Subcutaneous abdominal adipose tissue (tissue), 5 donors: ENCODE measurements at regions not wholly inside any gene's neighbourhood (a gene's known extent, or its start where the extent isn't known, plus 50 kb on each side); places are given as distances from the start of the nearest gene placed in this dataset.

Experiments used
- H3K27ac ChIP-seq: one replicate; pipeline ENCODE4 v1.7.0; 2013; ENCODE audit warnings: low read depth, mild to moderate bottlenecking, inconsistent platforms, low read length, moderate library complexity
- H3K27me3 ChIP-seq, 5 donors: one replicate each; pipeline ENCODE4 v1.7.0; 2013; ENCODE audit warnings: low read length in 5 of 5, inconsistent platforms in 1 of 5; ENCODE audit not compliant: control insufficient read depth in 5 of 5, insufficient read depth in 4 of 5
- H3K36me3 ChIP-seq, 5 donors: one replicate each; pipeline ENCODE4 v1.7.0; 2013; ENCODE audit warnings: low read length in 5 of 5; ENCODE audit not compliant: control insufficient read depth in 5 of 5, insufficient read depth in 5 of 5
- H3K4me1 ChIP-seq, 5 donors: one replicate each; pipeline ENCODE4 v1.7.0; 2013; ENCODE audit warnings: low read length in 5 of 5, mild to moderate bottlenecking in 3 of 5, moderate library complexity in 1 of 5; ENCODE audit not compliant: control insufficient read depth in 5 of 5, insufficient read depth in 5 of 5
- H3K4me3 ChIP-seq, 5 donors: one replicate each; pipeline ENCODE4 v1.7.0; 2013; ENCODE audit warnings: low read length in 5 of 5, low read depth in 1 of 5
- H3K9ac ChIP-seq, 5 donors: one replicate each; pipeline ENCODE4 v1.7.0; 2013; ENCODE audit warnings: low read length in 5 of 5, mild to moderate bottlenecking in 4 of 5, moderate library complexity in 3 of 5
- H3K9me3 ChIP-seq, 5 donors: one replicate each; pipeline ENCODE4 v1.7.0; 2013; ENCODE audit warnings: low read length in 5 of 5; ENCODE audit not compliant: control insufficient read depth in 5 of 5
- donor health status: healthy.
- donor health status: healthy.
- donor health status: healthy.
- donor health status: healthy.
- donor health status: healthy.

GRCh38 chr17:72399608-72400487 is 279.0 kb downstream of the SOX9 start:
- Histone ChIP-seq H3K9ac (no peak overlapping the region), H3K4me1 (no peaks in the 10 kb centered on the region), H3K36me3 (no peaks in the 10 kb centered on the region), H3K27me3 (peaks cover 0 to 6% (median 3%) of the 10 kb centered on the region in 5 donors), H3K9me3 (no peaks in the 10 kb centered on the region), H3K27ac (no peak overlapping the region), H3K4me3 (no peak overlapping the region)

- Histone ChIP-seq H3K4me1 (no peaks in the 10 kb centered on the region), H3K27ac (no peak overlapping the region)
Observed at GRCh38 chr17:72400488-72400827, 279.6 kb downstream of the SOX9 start.

GRCh38 chr17:72400863-72401262 is 280.0 kb downstream of the SOX9 start:
- Histone ChIP-seq H3K27ac (no peak overlapping the region), H3K4me3 (no peak overlapping the region), H3K9me3 (no peaks in the 10 kb centered on the region), H3K4me1 (no peaks in the 10 kb centered on the region), H3K9ac (no peak overlapping the region), H3K36me3 (no peaks in the 10 kb centered on the region), H3K27me3 (peaks cover 0 to 6% (median 0%) of the 10 kb centered on the region in 5 donors)

More at GRCh38 chr17:72400488-72400827, 279.6 kb downstream of the SOX9 start:
- Histone ChIP-seq H3K9ac (no peak overlapping the region), H3K27me3 (peaks cover 0 to 6% (median under 1%) of the 10 kb centered on the region in 5 donors), H3K36me3 (no peaks in the 10 kb centered on the region), H3K4me3 (no peak overlapping the region), H3K9me3 (no peaks in the 10 kb centered on the region)

- peaks cover 0 to under 1% (median 0%) of the 10 kb centered on the region in 5 donors for H3K4me1 ChIP-seq
- no peak overlapping the region for H3K27ac ChIP-seq
- H3K27me3 ChIP-seq: peaks cover 0 to 6% (median 0%) of the 10 kb centered on the region in 5 donors
- no peak overlapping the region for H3K4me3 ChIP-seq
- no peaks in the 10 kb centered on the region for H3K9me3 ChIP-seq
- H3K9ac ChIP-seq: no peak overlapping the region
- no peaks in the 10 kb centered on the region for H3K36me3 ChIP-seq
Observed at GRCh38 chr17:72401883-72402726, 281.3 kb downstream of the SOX9 start.

GRCh38 chr17:72402727-72403210 is 281.9 kb downstream of the SOX9 start:
- Histone ChIP-seq H3K27ac (no peak overlapping the region), H3K9ac (no peak overlapping the region), H3K4me3 (no peak overlapping the region), H3K4me1 (peaks cover 0 to 7% (median 3%) of the 10 kb centered on the region in 5 donors), H3K27me3 (peaks cover 0 to 6% (median 0%) of the 10 kb centered on the region in 5 donors), H3K36me3 (no peaks in the 10 kb centered on the region), H3K9me3 (no peaks in the 10 kb centered on the region)

GRCh38 chr17:72403713-72404209 is 282.9 kb downstream of the SOX9 start:
- H3K9ac ChIP-seq: no peak overlapping the region
- H3K4me1 ChIP-seq: peaks cover 0 to 10% (median 3%) of the 10 kb centered on the region in 5 donors
- no peak overlapping the region for H3K4me3 ChIP-seq
- H3K36me3 ChIP-seq: no peaks in the 10 kb centered on the region
- H3K9me3 ChIP-seq: no peaks in the 10 kb centered on the region
- H3K27me3 ChIP-seq: peaks cover 0 to 6% (median 0%) of the 10 kb centered on the region in 5 donors
- H3K27ac ChIP-seq: no peak overlapping the region

GRCh38 chr17:72404872-72405271 is 284.1 kb downstream of the SOX9 start:
- H3K4me3 ChIP-seq: no peak overlapping the region
- no peaks in the 10 kb centered on the region for H3K36me3 ChIP-seq
- H3K27ac ChIP-seq: no peak overlapping the region
- peaks cover 0 to 4% (median 0%) of the 10 kb centered on the region in 5 donors for H3K27me3 ChIP-seq
- H3K9ac ChIP-seq: no peak overlapping the region
- no peaks in the 10 kb centered on the region for H3K9me3 ChIP-seq
- H3K4me1 ChIP-seq: peaks cover 0 to 10% (median 3%) of the 10 kb centered on the region in 5 donors

- peaks cover 0 to 4% (median 0%) of the 10 kb centered on the region in 5 donors for H3K27me3 ChIP-seq
- H3K36me3 ChIP-seq: no peaks in the 10 kb centered on the region
- H3K4me1 ChIP-seq: peaks cover 0 to 10% (median 3%) of the 10 kb centered on the region in 5 donors
- no peak overlapping the region for H3K9ac ChIP-seq
- no peak overlapping the region for H3K4me3 ChIP-seq
- H3K27ac ChIP-seq: no peak overlapping the region
- no peaks in the 10 kb centered on the region for H3K9me3 ChIP-seq
Observed at GRCh38 chr17:72405662-72406230, 284.9 kb downstream of the SOX9 start.

- Histone ChIP-seq H3K9me3 (no peaks in the 10 kb centered on the region), H3K36me3 (no peaks in the 10 kb centered on the region), H3K27me3 (peaks cover 0 to 8% (median 0%) of the 10 kb centered on the region in 5 donors), H3K27ac (no peak overlapping the region), H3K4me1 (peaks cover 0 to 10% (median 3%) of the 10 kb centered on the region in 5 donors), H3K4me3 (no peak overlapping the region), H3K9ac (no peak overlapping the region)
Observed at GRCh38 chr17:72406498-72406897, 285.7 kb downstream of the SOX9 start.
